ENCODE measurements at regions not wholly inside any gene's neighbourhood (a gene's known extent, or its start where the extent isn't known, plus 50 kb on each side); places are given as distances from the start of the nearest gene placed in this dataset.

DNA sequence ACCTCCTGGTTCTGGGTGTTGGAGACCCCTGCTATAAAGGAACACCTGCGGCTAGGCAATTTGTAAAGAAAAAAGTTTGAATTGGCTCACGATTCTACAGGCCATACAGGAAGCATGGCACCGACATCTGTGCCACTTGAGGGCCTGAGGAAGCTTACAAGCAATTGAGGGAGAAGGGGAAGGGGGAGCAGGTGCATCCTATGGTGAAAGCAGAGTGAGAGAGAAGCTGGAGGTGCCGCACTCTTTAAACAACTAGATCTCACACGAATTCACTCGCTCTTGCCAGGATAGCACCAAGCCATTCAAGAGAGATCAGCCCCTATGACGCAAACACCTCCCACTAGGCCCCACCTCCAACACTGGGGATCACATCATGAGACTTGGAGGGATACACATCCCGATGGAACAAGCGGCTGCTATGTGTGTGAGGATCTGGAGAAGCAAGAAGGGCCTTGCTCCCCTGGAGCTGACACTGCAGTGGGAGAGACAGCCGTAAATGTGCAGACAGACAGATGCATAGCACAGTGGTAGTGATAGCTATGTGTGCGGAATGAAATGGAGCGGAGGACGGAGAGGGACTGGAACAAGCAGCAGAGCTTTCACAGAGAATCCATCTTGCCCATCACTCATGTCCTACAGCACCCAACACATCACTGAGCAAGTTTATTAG is 60.7 kb upstream of the HELT start:
- H3K4me3 ChIP-seq = no peak overlapping the region
- intact Hi-C loops (cut with micrococcal nuclease) (no loop called here), in situ Hi-C loops (cut with MboI) (no loop called here)
- peaks cover 5 to 6% of the 10 kb centered on the region in 2 experiments; a peak in 3 of 5 replicates for H3K4me1 ChIP-seq (replicated peaks in 1 of 2; ENCODE audit: control insufficient read depth in 2 of 2, insufficient read depth in 2 of 2, low read length in 2 of 2)
- CTCF ChIA-PET (ENCODE audit: low intra/inter-chr PET ratio) = no interaction called here
- H3K9ac ChIP-seq (ENCODE audit: insufficient read depth in 1 of 2, low read depth in 2 of 2, low read length in 2 of 2) = no peak overlapping the region
- no peaks in the 10 kb centered on the region for H3K9me3 ChIP-seq (replicated peaks; ENCODE audit: control insufficient read depth, insufficient read depth, low read depth, low read length)
- POLR2A ChIA-PET = no interaction called here
- no peak overlapping the region for H2AFZ ChIP-seq (ENCODE audit: low read depth, low read length)
- DNase-seq (ENCODE audit: extremely low read depth in 1 of 4, low spot score in 3 of 4) (no peak), FAIRE-seq (no peak), ATAC-seq (no peak)
- TF ChIP-seq, protein P1, sequence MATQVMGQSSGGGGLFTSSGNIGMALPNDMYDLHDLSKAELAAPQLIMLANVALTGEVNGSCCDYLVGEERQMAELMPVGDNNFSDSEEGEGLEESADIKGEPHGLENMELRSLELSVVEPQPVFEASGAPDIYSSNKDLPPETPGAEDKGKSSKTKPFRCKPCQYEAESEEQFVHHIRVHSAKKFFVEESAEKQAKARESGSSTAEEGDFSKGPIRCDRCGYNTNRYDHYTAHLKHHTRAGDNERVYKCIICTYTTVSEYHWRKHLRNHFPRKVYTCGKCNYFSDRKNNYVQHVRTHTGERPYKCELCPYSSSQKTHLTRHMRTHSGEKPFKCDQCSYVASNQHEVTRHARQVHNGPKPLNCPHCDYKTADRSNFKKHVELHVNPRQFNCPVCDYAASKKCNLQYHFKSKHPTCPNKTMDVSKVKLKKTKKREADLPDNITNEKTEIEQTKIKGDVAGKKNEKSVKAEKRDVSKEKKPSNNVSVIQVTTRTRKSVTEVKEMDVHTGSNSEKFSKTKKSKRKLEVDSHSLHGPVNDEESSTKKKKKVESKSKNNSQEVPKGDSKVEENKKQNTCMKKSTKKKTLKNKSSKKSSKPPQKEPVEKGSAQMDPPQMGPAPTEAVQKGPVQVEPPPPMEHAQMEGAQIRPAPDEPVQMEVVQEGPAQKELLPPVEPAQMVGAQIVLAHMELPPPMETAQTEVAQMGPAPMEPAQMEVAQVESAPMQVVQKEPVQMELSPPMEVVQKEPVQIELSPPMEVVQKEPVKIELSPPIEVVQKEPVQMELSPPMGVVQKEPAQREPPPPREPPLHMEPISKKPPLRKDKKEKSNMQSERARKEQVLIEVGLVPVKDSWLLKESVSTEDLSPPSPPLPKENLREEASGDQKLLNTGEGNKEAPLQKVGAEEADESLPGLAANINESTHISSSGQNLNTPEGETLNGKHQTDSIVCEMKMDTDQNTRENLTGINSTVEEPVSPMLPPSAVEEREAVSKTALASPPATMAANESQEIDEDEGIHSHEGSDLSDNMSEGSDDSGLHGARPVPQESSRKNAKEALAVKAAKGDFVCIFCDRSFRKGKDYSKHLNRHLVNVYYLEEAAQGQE (IDR thresholded peaks at IDR 0.05; ENCODE audit: borderline replicate concordance) = no peak
- TF ChIP-seq, protein P1 (CRISPR knock-in tag; IDR thresholded peaks at IDR 0.05; ENCODE audit: low read depth) = no peak
- H3K9me1 ChIP-seq (ENCODE audit: control insufficient read depth, insufficient read depth, low read length) = no peaks in the 10 kb centered on the region
- H3K27me3 ChIP-seq (ENCODE audit: control insufficient read depth in 2 of 2, insufficient read depth in 2 of 2, low read length in 2 of 2) = peaks cover 48 to 84% of the 10 kb centered on the region in 2 experiments
- BruUV-seq (replicated peaks) = no TSS peak
- H4K20me1 ChIP-seq (replicated peaks; ENCODE audit: control insufficient read depth, insufficient read depth, low read length) = no peaks in the 10 kb centered on the region
- no peaks in the 10 kb centered on the region for H3K36me3 ChIP-seq (ENCODE audit: control insufficient read depth, insufficient read depth, low read length)
- WGBS (ENCODE audit: insufficient coverage, low coverage, missing lambda C conversion rate) = 3% methylated on average over 12 of the region's 13 CpGs
- H3K79me2 ChIP-seq (ENCODE audit: control insufficient read depth, insufficient read depth, low read length) = no peaks in the 10 kb centered on the region
- H3K4me2 ChIP-seq (ENCODE audit: insufficient read depth, low read length) = no peak overlapping the region
- H3K27ac ChIP-seq (ENCODE audit: extremely low read depth, low read depth, low read length) = no peak overlapping the region

All from K562 (cell line).